ENCODE measurements at regions not wholly inside any gene's neighbourhood (a gene's known extent, or its start where the extent isn't known, plus 50 kb on each side); places are given as distances from the start of the nearest gene placed in this dataset.

GRCh38 chr2:67783026-67783425 is 279.8 kb downstream of the C1D start:
- no peak for TF ChIP-seq CTCF (IDR thresholded peaks at IDR 0.05; ENCODE audit: insufficient read depth, low read length, poor library complexity, severe bottlenecking)
- H3K4me3 ChIP-seq (replicated peaks; ENCODE audit: low read depth, low read length) = no peak overlapping the region
- H3K27me3 ChIP-seq (replicated peaks; ENCODE audit: control insufficient read depth, insufficient read depth, low read length) = peaks cover 2% of the 10 kb centered on the region
- H3K36me3 ChIP-seq (ENCODE audit: control insufficient read depth, insufficient read depth, low read length) = no peaks in the 10 kb centered on the region
- DNase-seq (ENCODE audit: extremely low read depth, insufficient read length) = no peak

GRCh38 chr2:67790622-67791021 is 272.2 kb downstream of the C1D start:
- no peak for TF ChIP-seq CTCF (IDR thresholded peaks at IDR 0.05; ENCODE audit: insufficient read depth, low read length, poor library complexity, severe bottlenecking)
- Histone ChIP-seq H3K36me3 (ENCODE audit: control insufficient read depth, insufficient read depth, low read length) (no peaks in the 10 kb centered on the region), H3K27me3 (replicated peaks; ENCODE audit: control insufficient read depth, insufficient read depth, low read length) (no peaks in the 10 kb centered on the region), H3K4me3 (replicated peaks; ENCODE audit: low read depth, low read length) (no peak overlapping the region)
- DNase-seq (ENCODE audit: extremely low read depth, insufficient read length) = no peak

- Histone ChIP-seq H3K4me3 (replicated peaks; ENCODE audit: low read depth, low read length) (no peak overlapping the region), H3K27me3 (replicated peaks; ENCODE audit: control insufficient read depth, insufficient read depth, low read length) (no peaks in the 10 kb centered on the region), H3K36me3 (ENCODE audit: control insufficient read depth, insufficient read depth, low read length) (no peaks in the 10 kb centered on the region)
- no peak for TF ChIP-seq CTCF (IDR thresholded peaks at IDR 0.05; ENCODE audit: insufficient read depth, low read length, poor library complexity, severe bottlenecking)
- no peak for DNase-seq (ENCODE audit: extremely low read depth, insufficient read length)
Measured at GRCh38 chr2:67792191-67792590, 270.6 kb downstream of the C1D start.

- TF ChIP-seq CTCF (IDR thresholded peaks at IDR 0.05; ENCODE audit: insufficient read depth, low read length, poor library complexity, severe bottlenecking) = no peak
- no peak overlapping the region for H3K4me3 ChIP-seq (replicated peaks; ENCODE audit: low read depth, low read length)
- no peaks in the 10 kb centered on the region for H3K36me3 ChIP-seq (ENCODE audit: control insufficient read depth, insufficient read depth, low read length)
- DNase-seq (ENCODE audit: extremely low read depth, insufficient read length) = no peak
- no peaks in the 10 kb centered on the region for H3K27me3 ChIP-seq (replicated peaks; ENCODE audit: control insufficient read depth, insufficient read depth, low read length)
Measured at GRCh38 chr2:67792681-67793091, 270.1 kb downstream of the C1D start.

GRCh38 chr2:67797801-67798540 is 264.8 kb downstream of the C1D start:
- no peaks in the 10 kb centered on the region for H3K36me3 ChIP-seq (ENCODE audit: control insufficient read depth, insufficient read depth, low read length)
- no peak for DNase-seq (ENCODE audit: extremely low read depth, insufficient read length)
- H3K4me3 ChIP-seq (replicated peaks; ENCODE audit: low read depth, low read length) = no peak overlapping the region
- no peaks in the 10 kb centered on the region for H3K27me3 ChIP-seq (replicated peaks; ENCODE audit: control insufficient read depth, insufficient read depth, low read length)
- TF ChIP-seq CTCF (IDR thresholded peaks at IDR 0.05; ENCODE audit: insufficient read depth, low read length, poor library complexity, severe bottlenecking) = no peak
